T follicular helper cell (primary cell): ENCODE measurements at regions not wholly inside any gene's neighbourhood (a gene's known extent, or its start where the extent isn't known, plus 50 kb on each side); places are given as distances from the start of the nearest gene placed in this dataset.

Source experiments
- DNase-seq: peaks from one replicate; pipeline ENCODE4 v3.0.0-alpha.2; 2020; ENCODE audit warnings: low read depth

DNA sequence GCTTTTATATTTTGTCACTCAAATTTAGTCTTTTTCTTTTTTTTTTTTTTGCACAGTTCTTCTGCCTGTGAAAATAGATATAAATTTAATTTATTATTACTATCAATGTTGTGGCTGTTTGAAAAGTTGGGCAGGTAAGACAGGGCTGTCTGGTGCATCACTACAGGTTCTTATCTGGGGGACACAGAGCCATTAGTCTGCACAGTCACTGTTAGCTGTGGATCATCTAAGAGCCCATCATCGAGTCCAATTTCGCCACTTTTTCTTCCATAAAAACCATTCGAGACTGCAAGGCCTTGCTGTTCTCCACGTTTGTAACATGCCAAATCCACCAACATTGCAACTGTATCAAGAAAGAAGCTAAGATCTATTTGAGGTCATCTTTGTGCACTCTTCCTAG lies 325.6 kb upstream of the UMPS start:
- DNase-seq, result no peak

DNA sequence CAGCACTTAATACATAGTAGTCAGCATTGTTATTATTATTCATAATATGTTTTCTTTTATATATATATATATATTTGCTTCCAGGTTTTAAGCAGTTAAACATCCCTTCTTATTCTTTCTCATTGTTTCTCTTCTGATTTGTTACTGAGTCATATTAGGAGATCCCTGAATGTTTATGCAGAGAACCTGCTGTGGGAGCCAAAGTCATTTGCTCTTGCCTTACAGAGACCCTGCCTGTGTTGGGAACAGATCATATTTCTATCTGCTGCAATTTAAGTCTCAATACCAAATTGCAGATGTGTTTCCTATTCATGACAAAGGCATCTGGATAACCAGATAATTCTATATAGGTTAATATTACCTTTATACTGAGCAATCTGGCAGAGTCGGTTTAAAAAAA lies 323.0 kb upstream of the UMPS start:
- no peak for DNase-seq

- no peak for DNase-seq
These were observed 320.5 kb upstream of the UMPS start for GRCh38 chr3:124409650-124410275.

- no peak for DNase-seq
These were observed 319.8 kb upstream of the UMPS start for GRCh38 chr3:124410471-124410870.

DNA sequence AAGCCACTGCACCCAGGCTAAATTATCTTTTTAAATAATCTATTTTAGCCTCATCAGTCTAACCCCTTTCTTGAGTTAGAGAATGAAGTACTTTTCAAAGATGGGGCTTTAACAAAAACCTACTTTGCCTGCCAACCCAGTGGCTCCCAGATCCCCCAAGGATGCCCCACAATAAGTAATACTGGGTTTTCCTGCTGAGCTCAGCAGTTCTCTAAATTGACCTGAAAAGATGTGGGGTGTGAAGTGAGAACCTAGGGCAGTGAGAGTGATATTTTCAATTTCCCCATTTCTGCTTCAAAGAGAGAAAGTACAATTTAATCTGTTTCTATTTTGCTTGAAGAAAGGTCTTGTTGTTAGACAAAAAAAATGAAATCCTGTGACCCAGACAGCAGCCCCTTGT lies 318.5 kb upstream of the UMPS start:
- DNase-seq, result no peak

DNA sequence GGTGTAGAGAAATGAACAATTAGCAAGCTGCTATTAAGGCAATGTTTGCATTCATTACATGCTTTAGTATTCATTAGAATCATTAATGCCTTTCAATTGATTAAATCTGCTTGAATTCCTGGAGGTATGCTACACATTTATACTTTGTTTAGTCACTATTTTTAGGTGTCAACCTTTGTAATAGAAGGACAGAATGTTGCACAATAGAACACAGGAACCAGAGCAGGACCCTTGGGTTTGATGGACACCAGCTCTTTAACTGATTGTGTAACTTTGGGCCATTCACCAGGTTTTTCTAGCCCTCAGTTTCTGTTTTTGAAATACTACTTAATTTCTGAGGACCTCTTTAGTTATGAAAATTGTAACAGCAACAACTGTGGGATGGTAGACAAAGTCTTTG lies 317.6 kb upstream of the UMPS start:
- DNase-seq, result no peak

- no peak for DNase-seq
These were observed 316.9 kb upstream of the UMPS start for GRCh38 chr3:124413393-124413792.

- no peak for DNase-seq
These were observed 316.2 kb upstream of the UMPS start for GRCh38 chr3:124413989-124414598.

DNA sequence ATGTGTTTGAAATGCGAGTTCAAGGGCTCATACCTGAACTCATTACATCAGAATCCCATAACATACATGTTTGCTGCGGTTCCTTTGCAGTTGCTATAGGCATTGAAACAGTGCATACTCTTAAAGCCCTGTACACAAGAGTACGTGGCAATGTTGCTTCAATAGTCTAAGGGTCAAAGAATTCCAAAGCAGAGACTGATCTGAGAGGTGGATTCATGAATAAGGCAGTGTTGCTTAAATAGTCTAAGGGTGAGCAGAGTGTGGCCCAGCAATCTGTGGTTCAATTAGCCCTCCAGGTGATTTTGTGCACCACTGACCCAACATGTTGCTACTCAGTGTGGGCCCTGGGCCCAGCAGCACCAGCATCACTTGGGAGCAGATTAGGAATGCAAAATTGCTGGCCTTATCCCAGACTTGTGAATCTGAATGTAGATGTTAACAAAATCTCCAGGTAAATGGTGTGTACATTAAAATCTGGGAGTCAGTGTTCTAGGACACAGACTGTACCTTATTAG lies 314.7 kb upstream of the UMPS start:
- no peak for DNase-seq

- DNase-seq, result no peak
These were observed 310.9 kb upstream of the UMPS start for GRCh38 chr3:124419303-124419702.

GRCh38 chr3:124420392-124420791 lies 309.9 kb upstream of the UMPS start:
- DNase-seq, result no peak

DNA sequence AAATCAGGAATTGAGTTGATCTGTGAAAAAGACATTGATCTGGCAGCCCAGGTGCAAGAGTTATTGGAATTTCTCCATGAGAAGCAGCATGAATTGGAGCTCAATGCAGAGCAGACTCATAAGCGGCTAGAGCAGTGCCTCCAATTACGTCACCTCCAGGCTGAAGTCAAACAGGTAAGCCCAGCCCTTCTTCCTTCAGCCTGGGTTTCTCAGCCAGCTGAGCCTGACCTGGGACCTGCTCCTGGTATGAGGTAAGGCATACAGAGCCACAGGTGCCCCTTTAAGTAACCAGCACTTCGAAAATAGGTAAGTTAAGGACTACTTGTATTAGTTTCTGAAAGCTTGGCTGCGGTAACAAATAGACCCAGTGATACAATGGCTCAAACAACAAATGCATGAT lies 307.4 kb upstream of the UMPS start:
- no peak for DNase-seq

GRCh38 chr3:124424396-124424795 lies 305.9 kb upstream of the UMPS start:
- no peak for DNase-seq

DNA sequence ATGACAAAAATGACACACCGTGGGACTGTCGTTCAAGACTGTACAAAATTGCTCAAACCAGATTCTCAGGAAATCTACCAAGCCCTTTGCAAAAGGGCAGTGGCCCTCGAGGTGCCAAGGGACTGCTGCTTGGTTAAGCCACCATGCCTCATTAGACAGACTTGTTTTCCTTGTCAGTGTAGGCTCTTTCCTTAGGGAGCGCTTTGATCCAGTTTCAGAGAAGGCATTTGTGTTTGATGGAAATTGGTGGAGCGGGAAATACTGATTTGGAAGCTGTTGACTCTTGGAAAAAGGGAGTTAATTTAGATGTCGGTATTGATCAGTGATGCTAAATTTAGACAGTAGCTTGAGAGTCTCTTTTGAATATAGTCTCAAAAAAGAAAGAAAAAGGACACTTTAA lies 304.3 kb upstream of the UMPS start:
- DNase-seq, result no peak

DNA sequence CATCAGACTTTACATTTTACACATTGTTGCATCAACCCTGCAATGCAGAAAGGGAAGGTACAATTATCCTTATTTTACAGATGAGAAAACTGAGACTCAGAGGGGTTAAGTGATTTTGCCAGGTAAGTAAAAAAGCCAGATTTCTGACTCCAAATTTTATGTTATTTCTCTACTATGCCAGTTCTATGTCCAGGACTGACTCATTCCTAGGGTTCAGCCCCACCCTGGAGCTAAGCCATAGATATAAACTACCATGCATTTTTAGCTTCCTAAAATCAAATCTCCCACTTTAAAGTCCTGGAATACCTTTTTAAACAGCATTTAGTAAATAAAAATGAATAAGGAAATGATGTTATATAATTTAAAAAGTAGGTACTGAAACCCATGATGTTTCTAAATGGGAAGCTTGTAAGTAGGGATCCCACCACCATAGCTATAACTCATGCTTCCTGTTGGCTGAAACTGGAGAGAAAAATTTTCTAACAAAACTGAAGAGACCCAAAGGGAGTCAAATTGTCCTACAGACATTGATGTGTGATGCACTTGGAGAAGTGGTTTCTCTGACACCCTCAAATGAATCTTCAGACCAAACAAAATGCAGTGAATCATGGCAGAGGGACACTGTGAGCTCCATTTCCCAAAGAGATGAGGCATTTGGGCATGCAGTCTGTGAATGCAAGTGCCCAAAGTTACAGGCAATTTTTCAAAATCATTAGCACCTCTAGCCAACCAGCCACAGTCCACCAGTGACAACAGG lies 301.7 kb upstream of the UMPS start:
- no peak for DNase-seq

- no peak for DNase-seq
These were observed 301.0 kb upstream of the UMPS start for GRCh38 chr3:124429129-124429815.

GRCh38 chr3:124431331-124431994 lies 298.8 kb upstream of the UMPS start:
- DNase-seq, result no peak

- DNase-seq, result no peak
These were observed 296.1 kb upstream of the UMPS start for GRCh38 chr3:124434176-124434575.

DNA sequence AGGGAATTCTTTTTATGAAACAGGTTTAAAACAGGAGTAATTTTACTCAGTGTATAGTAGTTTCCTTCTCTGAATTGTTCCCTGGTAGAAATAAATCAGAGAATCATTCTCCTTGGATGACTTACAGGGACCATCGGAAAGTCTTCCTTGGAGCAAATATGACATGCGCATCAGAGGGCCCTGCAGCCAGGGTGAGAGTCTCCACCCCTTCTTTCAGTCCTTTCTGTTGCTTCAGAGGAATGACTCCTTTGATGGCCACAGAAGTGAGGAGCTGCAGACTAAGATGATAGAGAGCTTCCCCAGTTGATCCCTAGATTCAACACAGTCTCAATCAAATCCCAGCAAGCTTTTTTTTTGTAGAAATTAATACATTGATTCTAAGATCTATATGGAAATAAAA lies 294.8 kb upstream of the UMPS start:
- DNase-seq, result no peak

DNA sequence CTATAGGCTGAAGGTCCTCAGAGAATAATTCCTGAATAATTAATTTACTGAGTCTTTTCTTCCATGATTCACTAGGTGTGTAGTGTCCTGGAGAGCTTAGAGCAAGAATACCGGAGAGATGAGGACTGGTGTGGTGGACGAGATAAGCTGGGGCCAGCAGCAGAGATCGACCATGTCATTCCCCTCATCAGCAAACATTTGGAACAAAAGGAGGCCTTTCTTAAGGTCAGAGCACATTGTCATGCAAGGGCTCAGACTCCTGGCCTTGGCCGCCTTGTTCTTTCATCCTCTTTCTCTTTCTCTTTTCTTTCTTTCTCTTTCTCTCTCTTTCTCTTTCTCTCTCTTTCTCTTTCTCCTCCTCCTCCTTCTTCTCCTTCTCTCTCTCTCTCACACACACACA lies 291.4 kb upstream of the UMPS start:
- DNase-seq, result no peak

GRCh38 chr3:124439603-124440002 lies 290.6 kb upstream of the UMPS start:
- DNase-seq, result no peak

- no peak for DNase-seq
These were observed 288.5 kb upstream of the UMPS start for GRCh38 chr3:124441766-124442165.
